Coronary artery (tissue), 2 donors: ENCODE measurements at regions not wholly inside any gene's neighbourhood (a gene's known extent, or its start where the extent isn't known, plus 50 kb on each side); places are given as distances from the start of the nearest gene placed in this dataset.

Experiments used
- DNase-seq: peaks from one replicate; pipeline ENCODE4 v3.0.0-alpha.2; 2017; ENCODE audit warnings: low spot score
- H3K27ac ChIP-seq, 2 donors: fragments of 200-600 bp; sonication (generic); one replicate each; pipeline ENCODE4 v1.5.1; 2016 to 2019
- H3K4me3 ChIP-seq: fragments of 200-600 bp; sonication (generic); 2 replicates; pipeline ENCODE4 v1.5.1; 2016; ENCODE audit warnings: mild to moderate bottlenecking, moderate library complexity
- TF ChIP-seq, protein P1 (sequence below): fragments of 200-600 bp; sonication (generic); IDR thresholded peaks from one replicate; pipeline ENCODE4 v1.5.1; 2019; ENCODE audit warnings: antibody characterized with exemption

DNA sequence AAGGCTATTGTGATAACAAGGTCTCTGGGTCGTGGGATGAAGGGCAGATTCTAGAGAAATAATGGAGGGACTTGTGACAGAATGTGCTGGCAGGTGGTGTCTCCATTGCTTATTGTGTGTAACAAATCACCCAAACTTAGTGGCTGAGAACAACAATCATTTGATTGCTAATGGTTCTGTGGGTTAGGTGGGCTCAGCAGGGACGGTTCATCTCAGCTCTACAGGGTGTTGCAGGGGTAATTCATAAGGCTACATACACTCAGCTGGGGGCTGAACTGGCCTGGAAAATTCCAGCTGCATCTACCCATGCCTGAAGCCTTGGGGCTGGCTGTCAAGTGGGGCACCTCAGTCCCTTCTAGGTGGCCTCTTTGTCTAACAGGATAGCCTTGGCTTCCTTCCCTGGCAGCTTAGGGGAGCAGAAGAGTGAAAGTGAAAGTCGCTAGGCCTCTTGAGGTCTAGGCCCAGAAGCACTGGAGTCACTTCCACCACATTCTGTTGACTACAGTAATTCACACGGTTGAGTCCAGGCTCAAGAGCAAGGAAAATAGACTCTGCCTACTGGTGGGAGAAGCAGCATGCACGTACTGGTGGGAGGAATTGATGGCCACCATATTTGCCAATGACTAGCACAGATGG, 308.9 kb downstream of the MN1 start:
- no peak overlapping the region for H3K27ac ChIP-seq
- TF ChIP-seq, protein P1, sequence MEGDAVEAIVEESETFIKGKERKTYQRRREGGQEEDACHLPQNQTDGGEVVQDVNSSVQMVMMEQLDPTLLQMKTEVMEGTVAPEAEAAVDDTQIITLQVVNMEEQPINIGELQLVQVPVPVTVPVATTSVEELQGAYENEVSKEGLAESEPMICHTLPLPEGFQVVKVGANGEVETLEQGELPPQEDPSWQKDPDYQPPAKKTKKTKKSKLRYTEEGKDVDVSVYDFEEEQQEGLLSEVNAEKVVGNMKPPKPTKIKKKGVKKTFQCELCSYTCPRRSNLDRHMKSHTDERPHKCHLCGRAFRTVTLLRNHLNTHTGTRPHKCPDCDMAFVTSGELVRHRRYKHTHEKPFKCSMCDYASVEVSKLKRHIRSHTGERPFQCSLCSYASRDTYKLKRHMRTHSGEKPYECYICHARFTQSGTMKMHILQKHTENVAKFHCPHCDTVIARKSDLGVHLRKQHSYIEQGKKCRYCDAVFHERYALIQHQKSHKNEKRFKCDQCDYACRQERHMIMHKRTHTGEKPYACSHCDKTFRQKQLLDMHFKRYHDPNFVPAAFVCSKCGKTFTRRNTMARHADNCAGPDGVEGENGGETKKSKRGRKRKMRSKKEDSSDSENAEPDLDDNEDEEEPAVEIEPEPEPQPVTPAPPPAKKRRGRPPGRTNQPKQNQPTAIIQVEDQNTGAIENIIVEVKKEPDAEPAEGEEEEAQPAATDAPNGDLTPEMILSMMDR, result no peak
- DNase-seq, result no peak
- H3K4me3 ChIP-seq, result no peak overlapping the region

DNA sequence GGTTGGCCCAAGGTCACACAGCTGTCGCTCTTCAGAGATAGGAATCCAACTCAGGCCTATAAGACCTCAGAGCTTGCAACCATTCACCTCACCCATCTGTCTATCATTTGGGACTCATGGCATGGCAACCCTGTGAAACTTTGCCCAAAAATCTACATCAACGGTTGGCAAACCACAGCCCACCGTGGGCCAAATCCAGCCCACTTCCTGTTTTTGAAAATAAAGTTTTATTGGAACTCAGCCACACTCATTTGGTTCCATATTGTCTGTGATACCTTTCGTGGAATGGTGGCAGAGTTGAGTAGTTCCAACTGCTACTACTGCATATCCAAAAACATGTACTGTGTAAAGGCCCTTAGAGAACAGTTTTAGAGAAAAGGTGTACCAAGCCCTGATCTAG, 307.8 kb downstream of the MN1 start:
- DNase-seq, result no peak

DNA sequence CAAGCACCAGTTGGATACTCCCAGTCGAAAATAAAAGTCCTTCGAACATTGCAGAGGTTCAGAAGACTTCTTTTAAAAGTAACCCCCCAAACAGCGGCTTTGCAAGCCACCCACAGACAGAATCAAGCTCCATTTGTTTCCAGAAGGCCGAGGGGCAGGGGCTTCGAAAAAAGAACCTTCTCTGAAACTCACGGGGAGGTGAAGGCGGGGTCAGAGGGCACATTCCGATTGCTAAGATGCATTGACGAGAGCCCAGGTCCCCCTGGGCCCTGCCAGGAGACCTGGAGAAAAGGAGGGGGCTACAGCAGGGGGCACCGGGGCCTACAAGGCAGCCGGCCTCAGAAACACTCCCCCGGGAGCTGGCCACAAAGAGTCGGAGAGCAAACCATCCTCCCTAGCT, 306.8 kb downstream of the MN1 start:
- TF ChIP-seq, protein P1, result no peak
- H3K27ac ChIP-seq, result no peak overlapping the region
- H3K4me3 ChIP-seq, result no peak overlapping the region
- no peak for DNase-seq

More for the DNA sequence above, 307.8 kb downstream of the MN1 start:
- TF ChIP-seq, protein P1, result no peak
- H3K4me3 ChIP-seq, result no peak overlapping the region
- H3K27ac ChIP-seq, result no peak overlapping the region

DNA sequence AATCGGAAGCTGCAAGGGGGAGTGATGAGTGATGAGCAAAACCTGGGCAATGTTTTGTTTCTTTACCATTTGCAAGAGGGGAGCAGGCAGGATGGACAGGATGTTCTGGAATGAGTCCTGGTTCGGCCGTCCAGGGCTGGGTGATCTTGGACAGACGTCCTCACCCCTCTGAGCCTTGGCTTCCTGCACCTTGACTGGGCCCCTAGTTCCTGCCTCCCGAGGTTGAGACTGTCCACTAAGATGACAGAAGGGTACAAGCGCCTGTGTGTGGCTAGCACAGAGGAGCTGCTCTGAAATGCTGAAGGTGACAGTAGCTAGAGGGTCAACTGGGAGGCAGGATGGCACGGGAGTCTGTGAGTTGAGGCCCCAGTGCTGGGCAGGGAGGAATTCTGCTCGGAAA, 306.2 kb downstream of the MN1 start:
- Histone ChIP-seq H3K4me3 (no peak overlapping the region), H3K27ac (no peak overlapping the region)
- DNase-seq, result no peak
- TF ChIP-seq, protein P1, result no peak

DNA sequence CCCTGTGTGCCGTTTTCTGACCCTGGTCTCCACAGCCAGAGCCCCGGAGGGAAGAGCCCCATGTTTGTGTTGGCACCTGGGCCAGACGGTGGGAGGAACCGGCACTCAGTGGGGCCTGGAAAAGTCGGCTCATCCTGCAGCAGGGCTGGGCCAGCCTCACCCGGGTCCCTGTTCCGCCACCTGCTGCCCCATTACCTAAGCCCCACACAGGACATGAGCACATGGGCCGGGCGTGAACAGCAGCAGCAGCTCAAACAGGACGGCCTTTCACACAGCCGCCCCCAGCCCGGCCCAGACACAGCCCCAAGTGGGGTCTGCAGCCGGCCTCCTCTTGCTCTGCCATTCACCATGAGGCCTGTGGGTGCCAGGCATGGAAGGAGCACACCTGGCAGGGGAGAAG, 302.4 kb downstream of the MN1 start:
- no peak overlapping the region for H3K4me3 ChIP-seq
- DNase-seq, result no peak
- TF ChIP-seq, protein P1, result no peak
- H3K27ac ChIP-seq, result no peak overlapping the region

DNA sequence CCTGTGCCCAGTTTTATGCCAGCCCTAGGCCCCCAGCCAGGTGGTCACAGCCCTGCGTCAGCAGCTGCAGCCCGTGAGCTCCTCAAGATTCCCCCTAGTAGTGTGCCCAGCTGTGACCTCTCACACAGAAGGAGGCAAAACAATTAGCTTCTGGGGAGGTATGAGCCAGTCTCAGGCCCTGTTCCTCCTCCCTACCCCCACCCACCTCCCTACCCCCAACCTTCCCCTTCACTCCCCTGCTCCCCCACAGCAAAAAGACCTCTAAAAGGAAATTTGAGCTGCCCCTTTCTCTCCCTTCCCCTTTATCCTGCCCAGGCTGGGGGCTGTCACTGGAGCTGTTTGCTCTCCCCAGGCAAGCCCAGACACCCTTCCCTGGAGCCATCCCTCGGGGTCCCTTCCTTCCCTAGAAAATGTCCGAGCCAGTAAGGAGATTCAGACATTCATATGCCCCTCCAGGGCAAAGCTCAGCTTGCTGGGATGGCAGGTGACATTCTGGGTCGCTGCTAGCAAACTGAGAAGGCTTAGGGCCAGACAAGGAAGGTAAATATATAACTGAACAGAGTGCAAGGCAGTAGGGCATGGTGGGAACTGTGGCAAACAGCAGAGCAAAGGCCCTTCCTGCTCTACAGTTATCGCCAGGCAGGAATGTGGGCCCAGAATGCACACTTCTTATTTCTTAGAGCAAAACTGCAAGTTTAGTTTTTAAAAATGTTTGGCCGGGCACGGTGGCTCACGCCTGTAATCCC, 300.2 kb downstream of the MN1 start:
- TF ChIP-seq, protein P1, result no peak
- Histone ChIP-seq H3K4me3 (no peak overlapping the region), H3K27ac (no peak overlapping the region)
- DNase-seq, result no peak

DNA sequence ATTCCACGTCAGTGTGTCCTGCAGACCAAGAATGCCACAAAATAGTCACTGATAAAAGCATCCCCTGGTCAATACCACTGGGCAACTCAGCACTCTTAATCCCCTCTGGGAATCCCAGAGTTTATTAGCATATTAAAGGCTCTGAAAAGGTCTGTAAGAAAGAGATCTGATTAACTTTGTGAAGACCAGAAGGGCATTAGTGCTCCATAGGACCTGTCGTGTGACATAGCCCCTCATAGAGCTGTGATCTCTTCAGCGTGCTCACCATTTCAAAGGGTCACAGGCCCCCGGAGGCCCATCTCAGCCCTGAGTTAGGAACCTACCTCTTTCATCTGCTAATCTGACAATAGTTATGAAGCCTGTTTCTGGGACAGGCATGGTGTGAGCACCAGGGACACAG, 299.2 kb downstream of the MN1 start:
- no peak for DNase-seq
- H3K4me3 ChIP-seq, result no peak overlapping the region
- TF ChIP-seq, protein P1, result no peak
- H3K27ac ChIP-seq, result no peak overlapping the region
